ENCODE measurements at regions not wholly inside any gene's neighbourhood (a gene's known extent, or its start where the extent isn't known, plus 50 kb on each side); places are given as distances from the start of the nearest gene placed in this dataset.

- no peaks in the 10 kb centered on the region for H3K36me3 ChIP-seq
- H3K9me3 ChIP-seq, result no peaks in the 10 kb centered on the region
- DNase-seq (no peak), ATAC-seq (no peak)
- H3K27ac ChIP-seq, result no peak overlapping the region
- 62% methylated on average over 1 of the region's 1 CpG for WGBS (ENCODE audit: insufficient coverage, low coverage, low lambda C conversion rate, missing lambda C conversion rate)
- H3K27me3 ChIP-seq, result no peaks in the 10 kb centered on the region
- no peak for TF ChIP-seq POLR2A (IDR thresholded peaks at IDR 0.05)
- no peak for TF ChIP-seq CTCF (IDR thresholded peaks at IDR 0.05)
- H3K4me1 ChIP-seq, result no peaks in the 10 kb centered on the region
- no peak overlapping the region for H3K4me3 ChIP-seq
- intact Hi-C loops (cut with DNase I), result no loop called here
Measured at GRCh38 chr18:57991552-57991951, 52.5 kb upstream of the NEDD4L start.

DNA sequence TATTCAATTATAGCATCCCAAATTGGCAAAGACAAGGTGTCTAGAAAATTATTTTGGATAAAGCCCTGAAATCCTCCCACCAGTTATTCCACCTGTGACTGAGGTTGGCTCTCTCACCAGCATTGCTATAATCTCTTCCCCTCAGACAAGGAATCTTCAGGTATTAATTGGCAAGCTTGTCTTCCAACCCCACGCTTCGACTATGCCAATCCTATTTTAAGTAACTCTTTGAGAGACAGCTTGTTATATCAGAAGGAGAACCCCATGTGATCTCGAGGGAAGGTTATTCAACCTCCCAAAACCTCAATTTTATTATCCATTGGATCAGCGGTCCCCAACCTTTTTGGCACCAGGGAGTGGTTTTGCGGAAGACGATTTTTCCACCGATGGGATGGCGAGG is 54.5 kb upstream of the NEDD4L start:
- Histone ChIP-seq H3K27ac (no peak overlapping the region), H3K27me3 (no peaks in the 10 kb centered on the region), H3K36me3 (no peaks in the 10 kb centered on the region), H3K4me3 (no peak overlapping the region), H3K9me3 (no peaks in the 10 kb centered on the region), H3K4me1 (no peaks in the 10 kb centered on the region)
- WGBS (ENCODE audit: insufficient coverage, low coverage, low lambda C conversion rate, missing lambda C conversion rate), result 74% methylated on average over 8 of the region's 8 CpGs
- TF ChIP-seq POLR2A (IDR thresholded peaks at IDR 0.05), result no peak
- TF ChIP-seq CTCF (IDR thresholded peaks at IDR 0.05), result no peak
- ATAC-seq (no peak), DNase-seq (no peak)
- intact Hi-C loops (cut with DNase I), result no loop called here

- Histone ChIP-seq H3K27ac (no peak overlapping the region), H3K36me3 (no peaks in the 10 kb centered on the region), H3K27me3 (no peaks in the 10 kb centered on the region), H3K4me1 (no peaks in the 10 kb centered on the region), H3K4me3 (no peak overlapping the region), H3K9me3 (no peaks in the 10 kb centered on the region)
- WGBS (ENCODE audit: insufficient coverage, low coverage, low lambda C conversion rate, missing lambda C conversion rate), result 78% methylated on average over 5 of the region's 5 CpGs
- intact Hi-C loops (cut with DNase I), result no loop called here
- no peak for TF ChIP-seq POLR2A (IDR thresholded peaks at IDR 0.05)
- TF ChIP-seq CTCF (IDR thresholded peaks at IDR 0.05), result no peak
- DNase-seq, result no peak
- no peak for ATAC-seq
Measured at GRCh38 chr18:57984490-57985115, 59.4 kb upstream of the NEDD4L start.

GRCh38 chr18:57983965-57984364 is 60.1 kb upstream of the NEDD4L start:
- TF ChIP-seq CTCF (IDR thresholded peaks at IDR 0.05), result no peak
- Histone ChIP-seq H3K9me3 (no peaks in the 10 kb centered on the region), H3K27me3 (no peaks in the 10 kb centered on the region), H3K36me3 (no peaks in the 10 kb centered on the region), H3K4me3 (no peak overlapping the region), H3K27ac (no peak overlapping the region), H3K4me1 (no peaks in the 10 kb centered on the region)
- WGBS (ENCODE audit: insufficient coverage, low coverage, low lambda C conversion rate, missing lambda C conversion rate), result 58% methylated on average over 2 of the region's 3 CpGs
- intact Hi-C loops (cut with DNase I), result no loop called here
- ATAC-seq, result no peak
- DNase-seq, result no peak

GRCh38 chr18:57983472-57983871 is 60.6 kb upstream of the NEDD4L start:
- no peak overlapping the region for H3K27ac ChIP-seq
- no peaks in the 10 kb centered on the region for H3K36me3 ChIP-seq
- no peaks in the 10 kb centered on the region for H3K27me3 ChIP-seq
- TF ChIP-seq POLR2A (IDR thresholded peaks at IDR 0.05) (no peak), CTCF (IDR thresholded peaks at IDR 0.05) (no peak)
- WGBS (ENCODE audit: insufficient coverage, low coverage, low lambda C conversion rate, missing lambda C conversion rate), result 61% methylated on average over 3 of the region's 3 CpGs
- H3K4me3 ChIP-seq, result no peak overlapping the region
- DNase-seq (no peak), ATAC-seq (no peak)
- H3K9me3 ChIP-seq, result no peaks in the 10 kb centered on the region
- no peaks in the 10 kb centered on the region for H3K4me1 ChIP-seq
- intact Hi-C loops (cut with DNase I), result no loop called here
